ENCODE measurements at regions not wholly inside any gene's neighbourhood (a gene's known extent, or its start where the extent isn't known, plus 50 kb on each side); places are given as distances from the start of the nearest gene placed in this dataset.
"Not testable (repeated sequence)": the region's sequence is repeated elsewhere in the genome, so short reads cannot be mapped to it uniquely, and the experiment has no call there.

DNA sequence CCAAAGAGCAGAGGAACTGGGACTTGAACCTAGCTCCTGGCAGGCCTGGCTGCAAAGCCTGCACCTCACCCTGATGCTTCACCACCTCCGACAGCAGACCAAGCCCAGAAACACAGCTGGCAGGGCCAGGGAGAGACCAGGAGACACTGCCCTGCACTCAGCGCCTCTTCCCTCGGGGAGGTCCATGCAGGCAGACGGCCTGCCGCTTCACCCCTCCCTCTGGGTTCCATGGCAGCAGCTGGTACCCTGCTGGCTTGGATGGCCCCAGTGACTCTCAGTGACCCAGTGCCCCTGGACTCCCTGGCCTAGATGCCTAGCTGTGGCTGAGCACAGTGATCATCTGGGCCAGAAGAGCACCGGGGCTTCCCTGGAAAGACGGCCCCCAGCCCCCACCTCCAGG is 65.3 kb upstream of the TARDBP start:
- in situ Hi-C loops (cut with HindIII; ENCODE audit: low pct_unique_long_range_greater_than_20kb, low sequenced_read_pairs) = no loop called here
- no peak for DNase-seq (ENCODE audit: low read depth)

DNA sequence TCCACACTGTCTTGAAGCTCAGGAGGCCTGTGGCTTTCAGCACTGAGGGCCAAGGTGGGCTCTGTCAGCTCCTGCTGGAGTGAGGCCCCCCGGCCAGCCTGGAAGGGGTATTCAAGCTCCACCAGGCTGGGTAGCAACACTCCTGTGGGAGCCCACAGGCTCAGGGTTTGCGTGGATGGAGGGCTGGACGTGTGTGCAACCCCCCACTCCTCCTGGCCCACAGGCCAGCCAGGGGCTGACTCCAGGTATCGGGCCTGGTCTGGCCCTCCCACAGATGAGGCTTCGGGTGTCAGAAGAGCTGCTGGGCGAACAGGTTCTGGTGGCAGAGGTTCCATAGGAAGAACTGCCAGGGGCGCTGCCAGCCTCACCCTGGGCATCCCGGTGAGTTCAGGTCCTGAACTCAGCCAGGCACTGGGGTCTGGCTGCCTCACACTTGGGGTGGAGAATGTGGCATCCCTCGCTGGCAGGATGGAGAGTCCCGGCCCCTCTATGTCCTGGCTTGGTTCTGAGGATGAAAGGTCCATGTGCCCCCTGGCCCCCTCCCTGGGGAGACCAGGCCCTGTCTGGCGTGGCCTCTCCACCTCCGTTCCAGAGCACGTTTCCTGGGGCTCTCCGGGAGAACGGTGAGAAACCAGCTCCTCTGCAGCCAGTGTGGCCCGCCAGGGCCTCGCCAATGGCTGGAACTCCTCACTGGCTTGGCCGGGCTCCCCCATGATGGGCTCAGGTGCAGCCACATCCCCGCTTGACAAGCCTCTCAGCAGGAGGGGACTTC is 64.6 kb upstream of the TARDBP start:
- DNase-seq (ENCODE audit: low read depth) = no peak
- in situ Hi-C loops (cut with HindIII; ENCODE audit: low pct_unique_long_range_greater_than_20kb, low sequenced_read_pairs) = no loop called here

DNA sequence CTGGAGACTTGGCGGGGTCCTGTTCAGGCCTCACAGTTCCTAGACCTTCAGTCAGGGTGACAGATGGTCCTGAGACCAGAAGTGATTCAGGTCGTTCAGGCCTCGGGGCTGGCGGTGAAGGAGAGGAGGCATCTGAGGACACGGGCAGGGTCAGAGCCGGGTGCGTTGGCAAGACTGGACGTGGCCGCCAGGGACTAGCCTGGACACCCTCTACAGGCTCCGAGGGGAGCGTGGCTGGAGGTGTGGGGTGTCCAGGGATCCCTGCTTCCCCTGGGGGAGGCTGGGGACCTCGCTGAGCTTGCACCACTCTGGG is 64.0 kb upstream of the TARDBP start:
- no peak for DNase-seq (ENCODE audit: low read depth)
- in situ Hi-C loops (cut with HindIII; ENCODE audit: low pct_unique_long_range_greater_than_20kb, low sequenced_read_pairs) = no loop called here

DNA sequence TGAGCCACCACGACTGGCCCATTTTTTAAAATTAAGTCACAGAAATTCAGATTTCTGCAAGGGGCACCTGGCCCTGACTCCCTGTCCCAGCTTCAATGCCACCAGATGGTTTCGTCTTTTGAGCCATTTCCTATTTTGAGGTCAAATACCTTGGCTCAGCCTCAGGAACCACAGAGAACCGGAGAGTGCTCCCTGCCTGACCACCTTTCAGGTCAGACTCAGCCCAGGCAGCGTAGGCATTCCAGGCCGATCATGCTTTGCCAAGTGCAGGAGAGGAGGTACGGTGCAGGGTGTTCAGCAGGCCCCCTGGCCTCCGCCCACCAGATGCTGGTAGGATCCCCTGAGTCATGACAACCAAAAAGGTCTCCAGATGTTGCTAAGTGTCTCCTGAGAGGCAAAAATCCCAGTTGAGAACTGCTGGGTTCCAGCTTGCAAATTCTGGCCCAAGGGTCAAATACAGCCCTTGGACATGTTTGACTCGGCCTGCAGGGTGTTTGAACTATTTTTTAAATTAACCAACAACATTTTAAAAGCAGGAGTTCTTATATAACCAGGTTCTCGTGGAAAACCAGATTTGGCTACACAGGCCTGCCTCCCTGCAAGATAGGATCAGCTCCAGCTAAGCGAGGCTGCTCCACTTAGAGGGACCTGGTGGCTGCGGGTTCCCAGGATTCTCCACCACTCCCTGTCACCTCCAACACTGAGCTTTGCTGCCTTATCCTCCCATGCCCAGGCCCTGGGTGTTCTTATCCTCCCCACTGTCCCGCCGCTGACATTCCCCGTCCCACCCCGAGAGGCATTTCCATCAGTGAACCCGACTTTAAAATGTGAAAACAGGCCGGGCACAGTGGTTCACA is 61.9 kb upstream of the TARDBP start:
- no peak for DNase-seq (ENCODE audit: low read depth)
- in situ Hi-C loops (cut with HindIII; ENCODE audit: low pct_unique_long_range_greater_than_20kb, low sequenced_read_pairs) = no loop called here

DNA sequence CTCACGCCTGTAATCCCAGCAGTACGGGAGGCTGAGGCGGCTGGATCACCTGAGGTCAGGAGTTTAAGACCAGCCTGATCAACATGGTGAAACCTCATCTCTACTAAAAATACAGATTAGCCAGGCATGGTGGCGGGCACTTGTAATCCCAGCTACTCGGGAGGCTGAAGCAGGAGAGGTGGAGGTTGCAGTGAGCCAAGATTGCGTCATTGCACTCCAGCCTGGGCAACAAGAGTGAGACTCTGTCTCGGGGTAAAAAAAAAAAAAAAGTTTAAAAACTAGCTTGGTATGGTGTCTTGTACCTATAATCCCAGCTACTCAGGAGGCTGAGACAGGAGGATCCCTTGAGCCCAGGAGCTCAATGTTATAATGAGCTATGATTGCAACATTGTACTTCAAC is 61.2 kb upstream of the TARDBP start:
- DNase-seq (ENCODE audit: low read depth); in situ Hi-C loops (cut with HindIII; ENCODE audit: low pct_unique_long_range_greater_than_20kb, low sequenced_read_pairs): not testable (repeated sequence)

DNA sequence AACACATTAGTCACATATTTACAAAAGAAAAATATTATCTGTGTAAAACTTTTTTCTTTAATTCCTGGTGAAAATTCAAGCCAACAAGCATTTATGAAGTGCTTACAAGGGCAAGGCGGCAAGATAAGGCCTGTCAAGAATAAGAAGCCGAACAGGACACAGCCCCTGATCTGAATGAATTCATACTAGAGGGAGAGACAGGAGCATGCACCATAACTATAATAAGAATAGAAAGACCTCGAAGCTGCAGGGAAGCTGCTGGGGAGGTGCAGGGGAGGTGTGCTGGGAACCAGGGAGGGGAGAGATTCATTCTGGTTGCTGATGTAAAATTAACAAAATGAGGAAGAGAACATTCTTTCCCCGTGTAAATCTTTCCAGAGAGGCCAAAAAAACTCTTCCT is 60.5 kb upstream of the TARDBP start:
- in situ Hi-C loops (cut with HindIII; ENCODE audit: low pct_unique_long_range_greater_than_20kb, low sequenced_read_pairs) = no loop called here

DNA sequence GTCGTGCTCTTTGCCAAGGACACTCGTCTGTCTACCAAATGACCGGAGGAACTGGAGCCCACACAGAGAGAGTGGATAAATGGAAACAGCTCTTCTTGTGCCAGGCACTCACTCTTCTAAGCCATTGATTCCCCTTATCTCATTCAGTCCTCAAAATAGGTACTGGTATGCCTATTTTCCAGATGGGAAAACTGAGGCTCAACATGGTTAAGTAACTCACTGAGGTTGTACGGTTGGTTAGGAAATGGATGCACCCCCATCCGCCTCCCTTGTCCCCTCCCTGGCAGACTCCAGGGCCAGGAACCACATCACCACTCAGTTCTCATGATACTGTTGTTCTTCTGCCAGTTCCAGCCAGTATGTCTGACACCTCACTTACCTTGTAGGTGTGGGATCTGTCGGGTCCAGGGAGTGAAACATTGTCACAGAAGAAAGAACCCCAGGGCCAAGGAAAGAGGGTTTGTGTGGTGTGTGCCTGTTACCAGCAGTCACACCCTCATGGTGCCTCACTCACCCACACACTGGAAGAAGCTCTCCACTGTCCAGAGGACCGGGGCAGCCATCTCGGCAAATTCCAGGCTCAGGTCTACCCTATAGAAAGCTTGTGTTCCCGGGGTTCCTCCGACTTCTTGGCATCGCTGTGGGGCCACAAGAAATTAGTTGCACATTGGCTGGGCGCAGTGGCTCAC is 58.8 kb upstream of the TARDBP start:
- in situ Hi-C loops (cut with HindIII; ENCODE audit: low pct_unique_long_range_greater_than_20kb, low sequenced_read_pairs) = no loop called here
- DNase-seq (ENCODE audit: low read depth) = no peak

More for the DNA sequence above, 60.5 kb upstream of the TARDBP start:
- no peak for DNase-seq (ENCODE audit: low read depth)

DNA sequence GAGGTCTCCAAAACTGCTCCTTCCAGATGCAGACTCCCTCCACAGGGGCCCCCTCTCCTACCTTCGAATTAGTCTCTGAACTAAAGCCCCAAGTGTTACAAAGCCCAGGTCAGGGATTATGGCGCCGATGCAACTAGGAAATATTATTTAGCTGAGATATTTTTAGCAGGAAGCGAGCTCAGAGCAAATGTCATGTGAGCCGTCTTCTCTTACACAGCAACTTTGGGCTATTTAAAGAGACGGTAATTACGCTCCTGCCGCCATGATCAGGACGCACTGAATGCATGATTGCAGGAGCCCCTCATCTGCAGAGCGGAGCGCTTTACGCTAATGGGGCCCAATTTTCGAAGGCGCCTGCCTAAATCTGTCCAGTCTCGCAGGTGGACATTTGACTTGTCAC is 55.3 kb upstream of the TARDBP start:
- no peak for DNase-seq (ENCODE audit: low read depth)
- in situ Hi-C loops (cut with HindIII; ENCODE audit: low pct_unique_long_range_greater_than_20kb, low sequenced_read_pairs) = no loop called here

DNA sequence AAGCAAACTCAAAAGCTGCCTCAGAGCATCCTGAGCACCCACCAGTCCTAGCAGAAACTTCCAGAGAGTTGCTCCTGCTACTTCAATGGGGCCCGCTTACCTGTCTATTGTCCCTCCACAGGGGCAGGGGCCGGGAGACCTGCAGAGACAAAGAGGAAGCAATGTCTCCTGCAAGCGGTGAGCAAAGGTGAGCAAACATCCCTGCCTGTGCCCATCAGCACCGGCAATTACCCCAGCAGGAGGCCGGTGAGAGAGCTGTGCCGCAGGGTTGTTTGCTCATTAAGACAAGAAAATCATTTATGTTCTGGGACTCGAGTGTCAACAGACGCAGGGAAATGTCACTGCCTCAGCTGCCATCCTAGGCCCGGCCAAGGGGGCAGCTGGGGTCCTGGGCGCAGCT is 53.8 kb upstream of the TARDBP start:
- DNase-seq (ENCODE audit: low read depth) = no peak
- in situ Hi-C loops (cut with HindIII; ENCODE audit: low pct_unique_long_range_greater_than_20kb, low sequenced_read_pairs) = no loop called here

DNA sequence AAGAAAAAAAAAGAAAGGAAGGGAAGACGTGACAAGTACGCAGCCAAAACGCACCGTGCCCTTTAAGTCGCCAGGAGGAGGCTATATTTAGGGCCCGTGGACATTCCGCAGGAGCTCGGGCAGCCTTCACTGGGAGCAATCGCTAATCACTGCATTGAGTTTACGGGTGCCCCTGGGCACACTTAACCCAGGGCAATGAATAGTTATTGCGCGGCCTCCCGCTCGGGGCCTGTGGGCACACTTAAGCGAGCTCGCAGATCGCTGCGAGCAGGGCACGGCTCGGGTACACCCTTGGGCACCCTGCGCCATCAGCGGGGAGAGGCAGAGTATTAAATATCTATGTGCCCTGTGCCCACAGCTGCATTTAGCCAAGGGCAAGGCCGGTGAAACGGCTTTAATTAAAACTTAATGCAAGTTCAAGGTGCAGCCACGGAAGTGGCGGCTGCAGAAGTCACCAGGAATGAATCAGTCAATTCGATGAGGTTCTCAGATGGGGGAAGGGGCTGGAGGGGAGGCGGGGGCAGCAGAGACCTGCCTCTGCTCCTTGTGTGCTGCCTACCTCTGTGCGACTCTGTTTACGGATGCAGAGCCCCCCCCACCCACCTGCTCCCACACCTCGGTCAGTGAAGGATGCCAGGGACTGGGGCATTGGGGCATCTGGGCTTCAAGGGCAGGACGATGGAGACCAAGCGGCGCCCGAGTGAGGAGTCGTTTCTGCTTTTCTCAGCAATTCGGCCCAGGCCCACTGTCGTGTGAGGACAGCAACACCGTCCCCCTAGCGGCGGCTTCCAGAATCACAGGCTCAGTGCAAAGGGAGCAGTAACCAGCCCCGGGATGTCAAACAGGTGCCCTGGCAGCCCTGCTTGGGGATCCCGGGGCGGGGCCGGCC is 51.8 kb upstream of the TARDBP start:
- peak; percentile 44 for DNase-seq (ENCODE audit: low read depth)
- in situ Hi-C loops (cut with HindIII; ENCODE audit: low pct_unique_long_range_greater_than_20kb, low sequenced_read_pairs) = no loop called here

DNA sequence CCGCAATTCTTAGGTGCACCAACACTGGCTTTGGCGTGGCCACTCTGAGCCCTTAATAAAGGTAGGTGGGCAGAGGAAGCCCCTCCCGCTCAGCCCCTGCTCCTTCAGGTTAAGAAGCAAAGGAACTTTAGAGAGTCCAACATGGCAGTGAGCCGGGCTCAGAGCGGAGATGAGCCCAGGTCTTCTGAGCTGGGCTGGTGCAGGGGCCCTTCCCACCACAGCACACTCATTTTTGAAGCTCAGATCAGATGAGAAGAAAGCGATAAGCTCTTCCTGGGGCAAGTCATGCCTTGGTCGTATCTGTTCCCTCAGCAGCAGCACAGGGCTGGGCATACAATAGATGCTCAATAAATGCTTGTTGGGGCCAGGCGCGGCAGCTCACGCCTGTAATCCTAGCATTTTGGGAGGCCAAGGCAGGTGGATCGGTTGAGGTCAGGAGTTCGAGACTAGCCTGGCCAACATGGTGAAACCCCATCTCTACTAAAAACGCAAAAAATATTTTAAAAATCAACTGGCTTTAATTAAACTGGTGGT is 51.1 kb upstream of the TARDBP start:
- in situ Hi-C loops (cut with HindIII; ENCODE audit: low pct_unique_long_range_greater_than_20kb, low sequenced_read_pairs) = no loop called here
- no peak for DNase-seq (ENCODE audit: low read depth)

DNA sequence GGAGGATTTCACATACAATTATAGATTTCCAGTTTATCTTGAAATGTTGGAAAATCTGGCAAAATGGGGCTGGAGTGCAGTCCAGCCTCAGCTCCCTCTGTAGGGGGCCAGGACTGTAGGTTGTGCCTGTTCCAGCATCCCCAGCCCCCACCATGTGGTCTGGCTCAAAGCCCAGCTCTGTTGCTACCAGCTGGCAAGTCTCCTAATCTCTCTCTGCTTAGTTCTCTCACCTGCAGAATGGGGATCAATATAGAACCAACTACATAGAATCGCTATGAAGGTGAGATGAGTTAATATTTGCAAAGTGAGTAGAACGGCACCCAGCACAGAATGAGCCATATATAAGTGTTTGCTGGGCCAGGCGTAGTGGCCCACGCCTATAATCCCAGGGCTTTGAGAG is 50.0 kb upstream of the TARDBP start:
- in situ Hi-C loops (cut with HindIII; ENCODE audit: low pct_unique_long_range_greater_than_20kb, low sequenced_read_pairs) = no loop called here
- DNase-seq (ENCODE audit: low read depth) = no peak

All from Caki2 (cell line).